ENCODE measurements at regions not wholly inside any gene's neighbourhood (a gene's known extent, or its start where the extent isn't known, plus 50 kb on each side); places are given as distances from the start of the nearest gene placed in this dataset.
A peak's percentile ranks its signal among the peaks of the same experiment; 100 is the strongest.
"Not testable (repeated sequence)": the region's sequence is repeated elsewhere in the genome, so short reads cannot be mapped to it uniquely, and the experiment has no call there.

- no peak for DNase-seq (ENCODE audit: low read depth)
Observed at GRCh38 chr12:83603106-83603505, 916.4 kb downstream of the TMTC2 start.

GRCh38 chr12:83575326-83575725, 888.6 kb downstream of the TMTC2 start:
- DNase-seq (ENCODE audit: low read depth), result no peak

DNA sequence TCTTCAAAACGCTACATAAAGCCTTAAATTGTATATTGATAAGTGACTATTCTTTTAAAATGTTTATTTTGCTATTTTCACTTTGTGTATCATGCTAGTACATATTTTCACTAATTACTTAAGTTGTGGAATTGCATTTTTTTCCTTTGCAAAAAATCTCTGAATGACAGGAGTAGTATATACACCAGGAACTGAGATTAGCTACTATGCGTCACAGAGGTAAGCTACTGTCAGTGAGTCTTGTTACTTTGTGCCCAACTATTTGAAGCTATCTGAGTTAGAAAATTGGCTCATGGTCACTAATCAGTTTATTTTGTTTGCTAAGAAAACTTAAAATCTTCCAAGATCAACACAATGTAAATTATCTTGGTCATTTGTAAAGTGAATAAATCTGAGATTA, 887.4 kb downstream of the TMTC2 start:
- DNase-seq (ENCODE audit: low read depth), result no peak

DNA sequence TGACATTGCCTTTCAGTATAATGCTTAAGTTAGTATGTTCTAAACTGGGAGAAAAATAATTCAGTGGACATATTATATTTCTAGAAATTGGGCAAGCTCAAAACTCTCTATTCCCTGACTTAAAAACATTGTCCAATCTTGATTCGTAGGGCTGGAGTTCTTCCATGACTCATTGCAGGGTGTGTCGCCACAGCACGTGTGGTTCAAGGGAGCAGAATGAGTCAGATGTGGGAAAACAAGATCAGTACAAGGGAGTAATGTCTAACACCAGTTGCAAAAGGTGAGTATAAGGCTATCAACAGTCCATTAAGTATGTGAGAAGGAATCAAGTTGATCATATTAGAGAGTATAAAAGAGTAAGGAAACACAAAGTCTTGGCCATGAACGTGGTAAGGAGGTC, 887.0 kb downstream of the TMTC2 start:
- no peak for DNase-seq (ENCODE audit: low read depth)

DNA sequence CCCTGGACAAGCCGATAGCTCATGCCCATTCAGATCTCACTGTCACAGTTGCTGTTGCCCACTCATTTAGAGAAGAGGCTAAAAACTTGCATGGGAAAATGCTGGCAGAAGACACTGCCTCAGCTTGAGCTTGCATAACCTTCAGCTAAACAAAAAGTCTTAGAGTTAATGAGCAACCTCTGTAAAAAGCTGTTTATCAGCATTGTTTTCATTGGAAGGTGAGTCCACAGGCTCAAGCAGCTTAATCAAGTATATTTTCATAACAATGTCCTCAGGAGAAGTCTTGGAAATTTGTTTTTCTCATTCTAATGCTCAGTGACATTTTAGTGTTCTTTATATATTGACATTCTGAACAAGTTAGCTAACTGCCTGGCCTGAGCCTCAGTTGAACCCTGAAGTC, 872.9 kb downstream of the TMTC2 start:
- DNase-seq (ENCODE audit: low read depth), result no peak

DNA sequence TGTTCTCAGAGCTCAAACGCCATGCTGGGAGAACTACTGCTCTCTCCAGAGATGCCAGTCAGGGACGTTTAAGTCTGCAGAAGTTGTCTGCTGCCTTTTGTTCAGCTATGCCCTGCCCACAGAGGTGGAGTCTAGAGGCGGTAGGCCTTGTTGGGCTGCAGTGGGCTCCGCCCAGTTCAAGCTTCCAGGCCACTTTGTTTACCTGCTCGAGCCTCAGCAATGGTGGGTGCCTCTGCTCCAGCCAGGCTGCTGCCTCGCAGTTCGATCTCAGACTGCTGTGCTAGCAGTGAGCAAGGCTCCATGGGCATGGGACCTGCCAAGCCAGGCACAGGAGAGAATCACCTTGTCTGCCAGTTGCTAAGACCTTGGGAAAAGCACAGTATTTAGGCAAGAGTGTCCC, 869.3 kb downstream of the TMTC2 start:
- not testable (repeated sequence) for DNase-seq (ENCODE audit: low read depth)

DNA sequence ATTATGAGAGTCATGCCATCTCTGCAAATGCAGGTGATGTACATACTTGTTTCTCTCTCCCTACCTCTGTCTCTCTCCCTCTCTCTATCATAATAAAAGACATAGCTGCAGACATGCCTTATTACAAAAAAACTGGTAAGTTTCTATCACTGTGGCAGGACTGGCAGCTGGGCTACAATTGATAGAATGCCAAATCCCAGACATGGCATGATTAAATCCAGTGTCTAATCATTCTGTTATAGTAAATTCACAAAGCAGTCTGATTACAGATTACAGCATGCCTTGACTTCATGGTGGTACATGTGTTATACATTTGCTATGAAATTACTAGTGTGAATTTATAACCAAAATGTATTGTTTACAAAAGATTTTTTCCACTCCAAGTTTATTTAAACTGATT, 854.7 kb downstream of the TMTC2 start:
- no peak for DNase-seq (ENCODE audit: low read depth)

- peak; percentile 16 for DNase-seq (ENCODE audit: low read depth)
Observed at GRCh38 chr12:83538361-83538965, 851.8 kb downstream of the TMTC2 start.

GRCh38 chr12:83537428-83538053, 850.8 kb downstream of the TMTC2 start:
- DNase-seq (ENCODE audit: low read depth), result no peak

DNA sequence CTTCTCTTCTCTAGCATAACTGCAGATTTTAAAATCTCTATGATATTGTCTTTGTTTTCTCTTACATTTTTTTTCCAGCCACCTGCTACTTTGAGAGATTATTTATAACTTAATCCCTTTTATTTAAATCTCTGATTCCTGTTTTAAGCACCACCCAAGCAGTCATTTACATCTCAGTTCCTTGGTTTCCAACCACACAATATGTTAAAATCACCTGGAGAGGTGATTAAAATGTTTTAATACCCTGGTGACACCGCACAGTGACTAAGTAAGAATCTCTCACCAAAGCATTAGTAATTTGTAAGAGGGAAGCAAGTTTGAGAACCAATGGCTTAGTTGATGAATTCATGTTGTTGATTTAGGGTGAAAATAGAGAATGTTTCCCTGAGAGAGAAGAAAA, 849.8 kb downstream of the TMTC2 start:
- no peak for DNase-seq (ENCODE audit: low read depth)

- no peak for DNase-seq (ENCODE audit: low read depth)
Observed at GRCh38 chr12:83528571-83528970, 841.9 kb downstream of the TMTC2 start.

- DNase-seq (ENCODE audit: low read depth), result no peak
Observed at GRCh38 chr12:83527810-83528209, 841.1 kb downstream of the TMTC2 start.

DNA sequence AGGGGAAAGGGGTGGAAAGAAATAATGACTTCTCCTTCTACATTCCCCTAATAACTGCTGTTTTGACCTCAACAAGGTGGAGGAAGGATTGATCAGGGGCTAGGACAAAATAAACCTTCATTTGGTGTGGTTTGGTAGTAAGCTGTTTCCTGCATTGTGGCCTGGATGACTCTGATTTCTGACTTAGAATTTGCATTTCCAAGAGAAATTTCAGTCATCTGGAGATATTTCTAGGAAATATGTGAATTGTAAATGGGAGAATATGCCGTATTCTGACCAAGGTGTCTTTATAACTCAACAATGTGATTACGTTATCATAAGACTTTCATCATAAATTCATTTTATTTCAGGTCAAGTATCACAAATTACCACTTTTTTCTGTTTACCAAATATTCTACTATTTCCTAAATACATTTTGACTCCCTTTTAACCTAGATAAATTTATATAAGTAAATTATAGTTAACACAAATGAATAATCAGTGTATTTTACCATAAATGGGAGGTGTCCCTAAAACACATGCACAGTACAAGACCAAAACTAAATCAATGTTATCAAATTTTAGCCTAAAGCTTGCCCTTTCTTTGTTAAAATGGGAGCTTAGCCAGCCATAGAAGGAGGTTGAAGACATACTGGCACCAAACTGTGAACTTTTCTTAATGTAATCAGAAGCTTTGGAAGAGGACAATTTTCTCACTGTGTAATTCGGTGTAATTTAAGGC, 828.8 kb downstream of the TMTC2 start:
- no peak for DNase-seq (ENCODE audit: low read depth)

- no peak for DNase-seq (ENCODE audit: low read depth)
Observed at GRCh38 chr12:83514372-83514771, 827.7 kb downstream of the TMTC2 start.

DNA sequence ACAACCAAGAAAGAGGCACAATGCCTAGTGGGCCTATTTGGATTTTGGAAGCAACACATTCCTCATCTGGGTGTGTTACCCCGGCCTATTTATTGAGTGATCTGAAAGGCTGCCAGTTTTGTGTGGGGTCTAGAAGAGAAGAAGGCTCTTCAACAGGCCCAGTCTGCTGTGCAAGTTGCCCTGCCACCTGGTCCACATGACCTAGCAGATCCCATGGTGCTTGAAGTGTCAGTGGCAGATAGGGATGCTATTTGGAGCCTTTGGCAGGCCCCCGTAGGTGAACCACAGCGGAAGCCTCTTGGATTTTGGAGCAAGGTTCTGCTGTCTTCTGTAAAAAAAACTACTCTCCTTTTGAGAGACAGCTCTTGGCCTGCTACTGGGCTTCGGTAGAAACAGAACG, 820.1 kb downstream of the TMTC2 start:
- no peak for DNase-seq (ENCODE audit: low read depth)

DNA sequence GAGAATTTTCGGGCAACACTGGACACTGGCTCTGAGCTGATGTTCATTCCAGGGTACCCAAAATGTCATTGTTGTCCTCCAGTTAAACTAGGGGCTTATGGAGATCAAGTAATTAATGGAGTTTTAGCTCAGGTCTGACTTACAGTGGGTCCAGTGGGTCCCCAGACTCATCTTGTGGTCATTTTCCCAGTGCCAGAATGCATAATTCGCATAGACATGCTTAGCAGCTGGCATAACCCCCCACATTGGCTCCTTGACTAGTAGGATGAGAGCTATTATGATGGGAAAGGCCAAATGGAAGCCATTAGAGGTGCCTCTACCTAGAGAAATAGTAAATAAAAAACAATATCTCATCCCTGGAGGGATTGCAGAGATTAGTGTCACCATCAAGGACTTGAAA, 818.9 kb downstream of the TMTC2 start:
- DNase-seq (ENCODE audit: low read depth), result no peak

GRCh38 chr12:83499894-83500293, 813.2 kb downstream of the TMTC2 start:
- DNase-seq (ENCODE audit: low read depth), result not testable (repeated sequence)

- DNase-seq (ENCODE audit: low read depth), result no peak
Observed at GRCh38 chr12:83477696-83478095, 791.0 kb downstream of the TMTC2 start.

DNA sequence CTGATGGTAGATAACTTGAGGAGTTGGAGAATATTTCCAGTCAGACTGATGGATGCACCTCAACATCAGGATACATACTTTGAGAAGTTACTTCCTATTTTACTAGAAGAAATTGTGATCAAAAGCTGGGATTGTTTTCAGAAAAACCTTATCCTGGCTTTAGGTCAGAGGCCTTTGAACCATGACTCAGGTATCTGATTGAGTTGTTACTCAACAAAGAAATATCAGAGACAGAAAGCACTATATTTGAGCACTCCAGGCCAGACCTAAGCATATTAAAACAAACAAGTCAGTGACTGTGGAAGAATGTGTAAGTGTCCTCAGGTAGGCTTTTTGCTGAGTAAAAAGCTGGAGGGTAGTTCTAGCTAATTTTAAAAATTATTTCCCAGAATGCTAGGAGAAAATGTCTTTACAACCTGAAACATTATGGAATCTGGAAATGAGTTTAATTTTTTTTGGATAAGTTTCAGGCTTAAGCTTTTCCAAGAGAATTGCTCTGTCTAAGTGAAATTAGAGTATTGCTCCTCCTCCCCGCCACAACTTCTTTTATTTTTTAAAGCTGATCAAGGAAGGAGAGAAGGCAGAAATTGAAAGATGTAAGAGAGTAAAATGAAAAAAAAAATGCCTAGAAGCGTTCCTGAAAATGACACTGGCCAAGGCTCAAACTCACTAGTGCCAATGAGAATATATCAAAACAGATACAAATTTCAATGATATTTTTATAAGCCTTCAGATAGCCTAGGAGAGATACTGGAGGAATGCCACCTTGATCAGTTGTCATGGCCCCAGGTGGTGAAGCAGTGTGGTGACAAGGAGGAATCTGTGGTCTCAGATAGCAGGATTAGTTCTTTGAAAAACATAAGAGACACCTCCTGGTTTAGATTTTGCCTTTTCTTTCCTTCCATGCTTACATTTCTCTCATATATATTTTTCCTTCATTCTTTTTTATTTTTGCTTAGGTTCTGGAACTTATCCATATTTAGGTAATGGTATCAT, 790.3 kb downstream of the TMTC2 start:
- DNase-seq (ENCODE audit: low read depth), result no peak

DNA sequence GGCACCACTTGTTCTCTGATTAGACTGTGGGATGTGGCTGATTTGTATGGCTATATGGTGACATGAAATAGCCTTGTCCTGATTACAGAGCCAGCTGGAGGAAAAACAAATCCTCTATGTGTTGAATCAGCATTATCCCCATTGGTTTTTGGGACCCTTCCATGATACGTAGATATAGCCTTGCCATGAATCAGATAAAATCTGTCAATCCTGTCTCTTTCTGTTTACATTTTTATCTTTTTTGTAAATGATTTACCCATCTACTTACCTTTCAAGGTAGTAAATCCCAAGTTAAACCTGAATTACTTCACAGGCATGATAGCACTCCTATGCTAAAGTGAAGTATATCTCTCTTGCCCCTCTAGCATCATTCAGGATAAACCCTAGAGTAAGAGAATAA, 789.3 kb downstream of the TMTC2 start:
- DNase-seq (ENCODE audit: low read depth), result no peak

DNA sequence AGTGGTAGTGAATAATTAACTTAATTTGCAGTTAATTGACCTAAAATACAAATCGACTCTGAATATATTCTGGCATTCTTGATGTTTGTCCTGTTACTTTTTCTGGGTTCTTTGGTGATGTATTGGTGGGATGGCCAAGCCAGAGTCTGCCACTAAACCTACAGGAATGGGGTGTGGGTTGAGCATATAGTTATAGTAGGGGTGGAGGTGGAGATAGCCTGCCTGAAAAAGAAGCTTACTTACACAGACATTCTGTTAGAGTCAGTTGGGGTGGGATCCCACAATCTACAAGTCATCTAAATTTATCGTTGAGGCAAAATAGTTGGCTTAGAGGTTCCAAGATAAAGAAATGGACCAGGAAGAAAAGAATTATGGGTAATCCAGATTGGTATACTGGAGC, 787.7 kb downstream of the TMTC2 start:
- DNase-seq (ENCODE audit: low read depth), result no peak

Measured in forelimb muscle (tissue), 1 donor.